ENCODE measurements at regions not wholly inside any gene's neighbourhood (a gene's known extent, or its start where the extent isn't known, plus 50 kb on each side); places are given as distances from the start of the nearest gene placed in this dataset.

DNA sequence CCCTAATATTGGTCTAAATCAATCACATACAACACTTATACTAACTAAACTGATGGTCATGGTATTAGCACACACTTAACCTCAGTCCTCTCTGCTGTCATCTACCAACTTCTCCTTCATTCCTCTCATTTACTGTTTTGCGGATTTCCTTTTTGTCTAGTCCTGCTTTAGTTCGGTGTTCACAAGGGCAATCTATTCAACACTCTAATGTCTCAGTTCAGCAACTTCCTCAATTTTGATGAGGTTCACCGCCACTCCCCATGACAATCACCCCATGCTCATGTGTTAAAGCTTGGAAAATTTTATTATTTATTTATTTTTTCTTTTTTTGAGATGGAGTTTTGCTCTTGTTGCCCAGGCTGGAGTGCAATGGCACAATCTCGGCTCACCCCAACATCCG lies 301.1 kb downstream of the PTPRC start:
- no peak for TF ChIP-seq CTCF (conservative IDR thresholded peaks at IDR 0.05; ENCODE audit: low read depth, low read length)
- no peak for DNase-seq (ENCODE audit: low read depth)
- no peak overlapping the region for H3K4me3 ChIP-seq (ENCODE audit: low read depth, low read length)

- H3K4me3 ChIP-seq (ENCODE audit: low read depth, low read length), result no peak overlapping the region
- no peak for TF ChIP-seq CTCF (conservative IDR thresholded peaks at IDR 0.05; ENCODE audit: low read depth, low read length)
- DNase-seq (ENCODE audit: low read depth), result no peak
Observed at GRCh38 chr1:198942466-198942865, 303.6 kb downstream of the PTPRC start.

- DNase-seq (ENCODE audit: low read depth), result no peak
- TF ChIP-seq CTCF (conservative IDR thresholded peaks at IDR 0.05; ENCODE audit: low read depth, low read length), result no peak
- no peak overlapping the region for H3K4me3 ChIP-seq (ENCODE audit: low read depth, low read length)
Observed at GRCh38 chr1:198943484-198944187, 304.8 kb downstream of the PTPRC start.

- TF ChIP-seq CTCF (conservative IDR thresholded peaks at IDR 0.05; ENCODE audit: low read depth, low read length), result no peak
- no peak overlapping the region for H3K4me3 ChIP-seq (ENCODE audit: low read depth, low read length)
- DNase-seq (ENCODE audit: low read depth), result no peak
Observed at GRCh38 chr1:198947456-198947855, 308.6 kb downstream of the PTPRC start.

DNA sequence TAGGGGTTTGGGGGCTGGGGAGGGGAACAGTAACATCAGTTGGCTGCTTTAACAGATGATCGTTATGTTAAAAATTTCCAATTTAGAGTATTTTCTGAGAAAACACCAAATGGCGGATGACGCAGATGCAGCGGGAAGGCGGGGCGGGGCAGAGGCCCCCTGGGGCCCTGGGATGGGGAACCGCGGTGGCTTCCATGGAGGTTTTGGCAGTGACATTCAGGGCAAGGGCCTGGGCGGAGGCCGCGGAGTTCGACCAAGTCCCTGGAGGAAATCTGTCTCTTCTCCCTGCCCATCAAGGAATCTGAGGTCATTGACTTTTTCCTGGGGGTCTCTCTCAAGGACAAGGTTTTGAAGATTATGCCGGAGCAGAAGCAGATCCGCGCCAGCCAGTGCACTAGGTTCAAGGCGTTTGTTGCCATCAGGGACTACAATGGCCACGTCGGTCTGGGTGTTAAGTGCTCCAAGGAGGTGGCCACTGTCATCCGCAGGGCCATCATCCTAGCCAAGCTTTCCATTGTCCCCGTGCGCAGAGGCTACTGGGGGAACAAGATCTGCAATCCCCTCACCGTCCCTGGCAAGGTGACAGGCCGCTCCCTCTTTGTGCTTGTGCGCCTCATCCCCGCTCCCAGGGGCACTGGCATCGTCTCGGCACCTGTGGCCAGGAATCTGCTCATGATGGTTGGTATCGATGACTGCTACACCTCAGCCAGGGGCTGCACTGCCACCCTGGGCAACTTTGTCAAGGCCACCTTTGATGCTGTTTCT lies 310.2 kb downstream of the PTPRC start:
- no peak for DNase-seq (ENCODE audit: low read depth)
- TF ChIP-seq CTCF (conservative IDR thresholded peaks at IDR 0.05; ENCODE audit: low read depth, low read length), result no peak
- H3K4me3 ChIP-seq (ENCODE audit: low read depth, low read length), result no peak overlapping the region

DNA sequence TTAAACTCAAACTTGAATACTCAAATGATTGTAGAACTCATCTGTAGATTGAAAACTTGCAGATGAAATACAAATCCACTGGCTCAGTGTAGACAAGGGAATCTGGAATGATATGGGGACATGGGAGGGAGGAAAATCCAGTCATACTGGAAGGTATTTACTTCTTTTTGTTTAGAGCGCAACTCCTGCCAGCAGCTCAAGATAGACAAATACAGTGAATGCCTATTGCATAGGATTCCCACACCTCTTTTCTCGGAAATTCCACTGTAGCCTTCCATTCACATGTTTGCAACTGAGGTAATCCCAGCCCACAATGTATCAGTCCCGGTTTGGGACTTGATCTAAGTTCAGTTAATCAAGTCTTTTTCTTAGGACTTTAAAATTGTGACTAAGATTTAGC lies 311.2 kb downstream of the PTPRC start:
- TF ChIP-seq CTCF (conservative IDR thresholded peaks at IDR 0.05; ENCODE audit: low read depth, low read length), result no peak
- DNase-seq (ENCODE audit: low read depth), result no peak
- no peak overlapping the region for H3K4me3 ChIP-seq (ENCODE audit: low read depth, low read length)

Measured in epithelial cell of proximal tubule (primary cell).